SK-N-SH (cell line): ENCODE measurements at regions not wholly inside any gene's neighbourhood (a gene's known extent, or its start where the extent isn't known, plus 50 kb on each side); places are given as distances from the start of the nearest gene placed in this dataset.
"Not testable (repeated sequence)": the region's sequence is repeated elsewhere in the genome, so short reads cannot be mapped to it uniquely, and the experiment has no call there.

Experiments
- CTCF ChIA-PET: fragments of 300-600, 350-600 bp; formaldehyde crosslinking; extraction: SDS; loops from one replicate; lab custom pipeline; 2021; lab: Yijun Ruan, JAX
- POLR2A ChIA-PET: fragments of 350-600 bp; sonication (Branson Sonifier 250); formaldehyde crosslinking; extraction: SDS; loops from one replicate; lab custom pipeline; 2020; ENCODE audit warnings: antibody characterized with exemption, inconsistent platforms; lab: Yijun Ruan, JAX
- DNase-seq: peaks from one replicate; pipeline ENCODE4 v3.0.0; 2012
- H2AFZ ChIP-seq: fragments of 200-600 bp; sonication (generic); 2 replicates; pipeline ENCODE4 v1.8.1; 2016; ENCODE audit warnings: antibody characterized with exemption, mild to moderate bottlenecking, low read depth
- H3F3A ChIP-seq: fragments of 200-600 bp; sonication (generic); replicated peaks from 2 replicates; pipeline ENCODE3; 2016; ENCODE audit warnings: antibody characterized with exemption, mild to moderate bottlenecking; ENCODE audit not compliant: insufficient read depth
- H3K27ac ChIP-seq, 2 experiments: fragments of 200-500 bp in 1 of 2; fragments of 200-600 bp in 1 of 2; sonication (Bioruptor generic) in 1 of 2; sonication (generic), shearing (Covaris generic) in 1 of 2; 2 replicates each; pipeline versions ENCODE4 v1.5.1 to v1.6.1; 2014 to 2016; ENCODE audit warnings: low read depth in 2 of 2, inconsistent platforms in 1 of 2, low read length in 1 of 2, mild to moderate bottlenecking in 1 of 2, mixed read lengths in 1 of 2
- H3K27me3 ChIP-seq: fragments of 200-600 bp; sonication (generic), shearing (Covaris generic); 2 replicates; pipeline ENCODE4 v1.6.1; 2016; ENCODE audit warnings: mixed run types; ENCODE audit not compliant: insufficient read depth
- H3K36me3 ChIP-seq, 2 experiments: fragments of 200-500 bp in 1 of 2; fragments of 200-600 bp in 1 of 2; sonication (Bioruptor generic) in 1 of 2; sonication (generic) in 1 of 2; replicated peaks in 1 of 2; 2 replicates each; pipeline versions ENCODE3 to v1.5.1; 2014 to 2016; ENCODE audit warnings: low read length in 1 of 2, mild to moderate bottlenecking in 1 of 2; ENCODE audit not compliant: insufficient read depth in 2 of 2, control insufficient read depth in 1 of 2
- H3K4me1 ChIP-seq, 2 experiments: fragments of 200-500 bp in 1 of 2; fragments of 200-600 bp in 1 of 2; sonication (Bioruptor generic) in 1 of 2; sonication (generic), shearing (Covaris generic) in 1 of 2; 2 replicates each; pipeline versions ENCODE4 v1.5.1 to v1.6.1; 2014 to 2016; ENCODE audit warnings: low read depth in 1 of 2, low read length in 1 of 2, mixed run types in 1 of 2; ENCODE audit not compliant: insufficient read depth in 2 of 2, control insufficient read depth in 1 of 2
- H3K4me2 ChIP-seq: fragments of 200-600 bp; sonication (generic), shearing (Covaris generic); 2 replicates; pipeline ENCODE4 v1.6.1; 2017; ENCODE audit warnings: mixed run types
- H3K4me3 ChIP-seq, 2 experiments: fragments of 200-500 bp in 1 of 2; fragments of 200-600 bp in 1 of 2; sonication (Bioruptor generic) in 1 of 2; sonication (generic), shearing (Covaris generic) in 1 of 2; 2 replicates each; pipeline versions ENCODE4 v1.5.1 to v1.8.1; 2014 to 2016; ENCODE audit warnings: low read depth in 2 of 2, inconsistent platforms in 1 of 2, low read length in 1 of 2, mild to moderate bottlenecking in 1 of 2, mixed read lengths in 1 of 2, moderate library complexity in 1 of 2
- H3K79me2 ChIP-seq: fragments of 200-600 bp; sonication (generic); 2 replicates; pipeline ENCODE4 v1.8.1; 2017; ENCODE audit warnings: mild to moderate bottlenecking; ENCODE audit not compliant: insufficient read depth
- H3K9ac ChIP-seq: fragments of 200-600 bp; sonication (generic); 2 replicates; pipeline ENCODE4 v1.6.1; 2017; ENCODE audit warnings: mixed run types
- H3K9me2 ChIP-seq: fragments of 200-600 bp; sonication (generic); 2 replicates; pipeline ENCODE4 v1.6.1; 2017; ENCODE audit warnings: mixed run types
- H3K9me3 ChIP-seq: fragments of 200-600 bp; sonication (generic); 2 replicates; pipeline ENCODE4 v1.6.1; 2017; ENCODE audit warnings: mixed run types, mild to moderate bottlenecking, moderate library complexity
- H4K20me1 ChIP-seq: fragments of 200-600 bp; sonication (generic); 2 replicates; pipeline ENCODE4 v1.6.1; 2017; ENCODE audit warnings: mild to moderate bottlenecking, mixed run types; ENCODE audit not compliant: insufficient read depth
- CHD2 ChIP-seq: fragments of 150-350 bp; IDR thresholded peaks from 2 replicates; pipeline ENCODE4 v1.6.1; 2018; ENCODE audit warnings: low read length; ENCODE audit not compliant: partially characterized antibody
- EP300 ChIP-seq, 2 experiments: IDR thresholded peaks; 2 replicates each; pipeline versions ENCODE4 v1.4.0 to v1.6.1; 2012; ENCODE audit warnings: borderline replicate concordance in 1 of 2, low read depth in 1 of 2, low read length in 1 of 2
- EZH2phosphoT487 ChIP-seq: fragments of 200-600 bp; sonication (generic); IDR thresholded peaks from 2 replicates; pipeline ENCODE4 v1.6.1; 2017; ENCODE audit warnings: low read depth, mixed run types, mild to moderate bottlenecking, antibody characterized with exemption, moderate library complexity, borderline replicate concordance
- FOSL2 ChIP-seq: IDR thresholded peaks from 2 replicates; pipeline ENCODE4 v1.4.0; 2012; ENCODE audit warnings: low read depth, mild to moderate bottlenecking, moderate library complexity, borderline replicate concordance
- JUND ChIP-seq: IDR thresholded peaks from 2 replicates; pipeline ENCODE4 v1.4.0; 2012
- MEF2A ChIP-seq: IDR thresholded peaks from 2 replicates; pipeline ENCODE4 v1.4.0; 2012; ENCODE audit warnings: low read depth, borderline replicate concordance
- MXI1 ChIP-seq: IDR thresholded peaks from 2 replicates; pipeline ENCODE4 v1.6.1; 2012; ENCODE audit warnings: mild to moderate bottlenecking, low read depth, low read length, improper control_type of control experiment
- NFIC ChIP-seq: IDR thresholded peaks from 2 replicates; pipeline ENCODE4 v1.4.0; 2012; ENCODE audit warnings: borderline replicate concordance
- RAD21 ChIP-seq: IDR thresholded peaks from 2 replicates; pipeline ENCODE4 v1.6.1; 2012; ENCODE audit warnings: mild to moderate bottlenecking, low read length
- RCOR1 ChIP-seq: fragments of 150-350 bp; IDR thresholded peaks from 2 replicates; pipeline ENCODE4 v1.6.1; 2017; ENCODE audit warnings: antibody characterized with exemption, low read length
- RXRA ChIP-seq: IDR thresholded peaks from 2 replicates; pipeline ENCODE4 v1.4.0; 2012; ENCODE audit warnings: low read depth, mild to moderate bottlenecking, borderline replicate concordance
- TAF1 ChIP-seq: IDR thresholded peaks from 2 replicates; pipeline ENCODE4 v1.6.1; 2012; ENCODE audit warnings: low read depth, mild to moderate bottlenecking, low read length, moderate library complexity, borderline replicate concordance
- WGBS: methylation state at CpG from one replicate; pipeline ENCODE4 v1.1.6; 2017; ENCODE audit warnings: low lambda C conversion rate; 5-methylcytosine and 5-hydroxymethylcytosine counted together
- TF ChIP-seq, protein P1 (sequence below): IDR thresholded peaks from 2 replicates; pipeline ENCODE4 v1.4.0; 2012; ENCODE audit warnings: low read depth, borderline replicate concordance
- TF ChIP-seq, protein P2 (sequence below): fragments of 150-350 bp; IDR thresholded peaks from 2 replicates; pipeline ENCODE4 v1.6.1; 2016; ENCODE audit warnings: mild to moderate bottlenecking, low read depth, low read length
- TF ChIP-seq, protein P3 (sequence below): IDR thresholded peaks from 2 replicates; pipeline ENCODE4; 2012
- TF ChIP-seq, protein P4 (sequence below): IDR thresholded peaks from 2 replicates; pipeline ENCODE4 v1.6.1; 2012; ENCODE audit warnings: mild to moderate bottlenecking, low read depth, low read length, moderate library complexity

DNA sequence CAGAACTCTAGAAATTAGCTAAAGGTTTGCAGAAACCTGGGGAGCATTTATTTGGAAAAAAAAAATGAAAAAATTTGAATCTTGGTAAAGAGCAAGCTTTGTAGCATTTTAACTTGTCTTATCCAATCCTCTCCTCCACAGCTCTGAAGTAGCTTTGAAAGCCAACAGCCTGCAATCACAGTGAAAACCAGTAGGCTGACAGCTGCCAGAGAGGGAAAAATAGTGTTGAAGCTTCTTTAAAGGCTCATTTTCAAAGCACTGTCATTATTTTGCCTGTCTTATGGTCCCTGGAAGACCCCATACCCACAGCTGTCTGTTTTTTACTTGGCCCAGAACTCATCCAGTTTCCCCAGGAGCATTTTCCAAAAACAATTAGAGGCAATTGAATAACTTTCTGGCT, 230.8 kb upstream of the EDNRA start:
- Histone ChIP-seq H3K9me3 (0 out of 2 replicates have a peak, but pooled peaks cover 4% of the 10 kb centered on the region), H3K9me2 (no peaks in the 10 kb centered on the region), H2AFZ (no peak overlapping the region), H3K36me3 (peaks cover 0 to 3% of the 10 kb centered on the region in 2 experiments), H3F3A (no peaks in the 10 kb centered on the region), H3K4me3 (no peak overlapping the region), H3K4me1 (no peaks in the 10 kb centered on the region), H3K27ac (no peak overlapping the region)
- TF ChIP-seq TAF1 (no peak), MXI1 (no peak), CHD2 (no peak), RXRA (no peak), EP300 (IDR thresholded peaks at IDR 0.05; ENCODE audit: borderline replicate concordance in 1 of 2, low read depth in 1 of 2, low read length in 1 of 2) (no peak), FOSL2 (no peak), RCOR1 (no peak), RAD21 (no peak), JUND (no peak), EZH2phosphoT487 (no peak), NFIC (no peak), MEF2A (no peak)
- TF ChIP-seq, protein P1, sequence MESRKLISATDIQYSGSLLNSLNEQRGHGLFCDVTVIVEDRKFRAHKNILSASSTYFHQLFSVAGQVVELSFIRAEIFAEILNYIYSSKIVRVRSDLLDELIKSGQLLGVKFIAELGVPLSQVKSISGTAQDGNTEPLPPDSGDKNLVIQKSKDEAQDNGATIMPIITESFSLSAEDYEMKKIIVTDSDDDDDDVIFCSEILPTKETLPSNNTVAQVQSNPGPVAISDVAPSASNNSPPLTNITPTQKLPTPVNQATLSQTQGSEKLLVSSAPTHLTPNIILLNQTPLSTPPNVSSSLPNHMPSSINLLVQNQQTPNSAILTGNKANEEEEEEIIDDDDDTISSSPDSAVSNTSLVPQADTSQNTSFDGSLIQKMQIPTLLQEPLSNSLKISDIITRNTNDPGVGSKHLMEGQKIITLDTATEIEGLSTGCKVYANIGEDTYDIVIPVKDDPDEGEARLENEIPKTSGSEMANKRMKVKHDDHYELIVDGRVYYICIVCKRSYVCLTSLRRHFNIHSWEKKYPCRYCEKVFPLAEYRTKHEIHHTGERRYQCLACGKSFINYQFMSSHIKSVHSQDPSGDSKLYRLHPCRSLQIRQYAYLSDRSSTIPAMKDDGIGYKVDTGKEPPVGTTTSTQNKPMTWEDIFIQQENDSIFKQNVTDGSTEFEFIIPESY: no peak
- TF ChIP-seq, protein P2, sequence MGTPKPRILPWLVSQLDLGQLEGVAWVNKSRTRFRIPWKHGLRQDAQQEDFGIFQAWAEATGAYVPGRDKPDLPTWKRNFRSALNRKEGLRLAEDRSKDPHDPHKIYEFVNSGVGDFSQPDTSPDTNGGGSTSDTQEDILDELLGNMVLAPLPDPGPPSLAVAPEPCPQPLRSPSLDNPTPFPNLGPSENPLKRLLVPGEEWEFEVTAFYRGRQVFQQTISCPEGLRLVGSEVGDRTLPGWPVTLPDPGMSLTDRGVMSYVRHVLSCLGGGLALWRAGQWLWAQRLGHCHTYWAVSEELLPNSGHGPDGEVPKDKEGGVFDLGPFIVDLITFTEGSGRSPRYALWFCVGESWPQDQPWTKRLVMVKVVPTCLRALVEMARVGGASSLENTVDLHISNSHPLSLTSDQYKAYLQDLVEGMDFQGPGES: no peak
- TF ChIP-seq, protein P3, sequence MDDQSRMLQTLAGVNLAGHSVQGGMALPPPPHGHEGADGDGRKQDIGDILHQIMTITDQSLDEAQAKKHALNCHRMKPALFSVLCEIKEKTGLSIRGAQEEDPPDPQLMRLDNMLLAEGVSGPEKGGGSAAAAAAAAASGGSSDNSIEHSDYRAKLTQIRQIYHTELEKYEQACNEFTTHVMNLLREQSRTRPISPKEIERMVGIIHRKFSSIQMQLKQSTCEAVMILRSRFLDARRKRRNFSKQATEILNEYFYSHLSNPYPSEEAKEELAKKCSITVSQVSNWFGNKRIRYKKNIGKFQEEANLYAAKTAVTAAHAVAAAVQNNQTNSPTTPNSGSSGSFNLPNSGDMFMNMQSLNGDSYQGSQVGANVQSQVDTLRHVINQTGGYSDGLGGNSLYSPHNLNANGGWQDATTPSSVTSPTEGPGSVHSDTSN: no peak
- TF ChIP-seq, protein P4, sequence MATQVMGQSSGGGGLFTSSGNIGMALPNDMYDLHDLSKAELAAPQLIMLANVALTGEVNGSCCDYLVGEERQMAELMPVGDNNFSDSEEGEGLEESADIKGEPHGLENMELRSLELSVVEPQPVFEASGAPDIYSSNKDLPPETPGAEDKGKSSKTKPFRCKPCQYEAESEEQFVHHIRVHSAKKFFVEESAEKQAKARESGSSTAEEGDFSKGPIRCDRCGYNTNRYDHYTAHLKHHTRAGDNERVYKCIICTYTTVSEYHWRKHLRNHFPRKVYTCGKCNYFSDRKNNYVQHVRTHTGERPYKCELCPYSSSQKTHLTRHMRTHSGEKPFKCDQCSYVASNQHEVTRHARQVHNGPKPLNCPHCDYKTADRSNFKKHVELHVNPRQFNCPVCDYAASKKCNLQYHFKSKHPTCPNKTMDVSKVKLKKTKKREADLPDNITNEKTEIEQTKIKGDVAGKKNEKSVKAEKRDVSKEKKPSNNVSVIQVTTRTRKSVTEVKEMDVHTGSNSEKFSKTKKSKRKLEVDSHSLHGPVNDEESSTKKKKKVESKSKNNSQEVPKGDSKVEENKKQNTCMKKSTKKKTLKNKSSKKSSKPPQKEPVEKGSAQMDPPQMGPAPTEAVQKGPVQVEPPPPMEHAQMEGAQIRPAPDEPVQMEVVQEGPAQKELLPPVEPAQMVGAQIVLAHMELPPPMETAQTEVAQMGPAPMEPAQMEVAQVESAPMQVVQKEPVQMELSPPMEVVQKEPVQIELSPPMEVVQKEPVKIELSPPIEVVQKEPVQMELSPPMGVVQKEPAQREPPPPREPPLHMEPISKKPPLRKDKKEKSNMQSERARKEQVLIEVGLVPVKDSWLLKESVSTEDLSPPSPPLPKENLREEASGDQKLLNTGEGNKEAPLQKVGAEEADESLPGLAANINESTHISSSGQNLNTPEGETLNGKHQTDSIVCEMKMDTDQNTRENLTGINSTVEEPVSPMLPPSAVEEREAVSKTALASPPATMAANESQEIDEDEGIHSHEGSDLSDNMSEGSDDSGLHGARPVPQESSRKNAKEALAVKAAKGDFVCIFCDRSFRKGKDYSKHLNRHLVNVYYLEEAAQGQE: no peak
- TF ChIP-seq, all 33 proteins: peak for 0
- Histone ChIP-seq H4K20me1 (no peaks in the 10 kb centered on the region), H3K4me2 (no peak overlapping the region), H3K27me3 (no peaks in the 10 kb centered on the region), H3K79me2 (no peaks in the 10 kb centered on the region), H3K9ac (no peak overlapping the region)
- no peak for DNase-seq
- ChIA-PET CTCF (interaction anchor here (0.7 to 0.8 kb wide), 2 partner anchors 269 to 341 kb away, joined by 3 to 5 read pairs; no protein-coding TSS in a partner anchor), POLR2A (no interaction called here)

DNA sequence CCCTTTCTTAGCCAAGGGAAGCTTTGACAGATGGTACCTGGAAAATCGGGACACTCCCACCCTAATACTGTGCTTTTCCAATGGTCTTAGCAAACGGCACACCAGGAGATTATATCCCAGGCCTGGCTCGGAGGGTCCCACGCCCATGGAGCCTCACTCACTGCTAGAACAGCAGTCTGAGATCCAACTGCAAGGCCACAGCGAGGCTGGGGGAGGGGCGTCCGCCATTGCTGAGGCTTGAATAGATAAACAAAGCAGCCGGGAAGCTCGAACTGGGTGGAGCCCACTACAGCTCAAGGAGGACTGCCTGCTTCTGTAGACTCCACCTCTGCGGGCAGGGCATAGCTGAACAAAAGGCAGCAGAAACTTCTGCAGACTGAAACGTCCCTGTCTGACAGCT, 225.6 kb upstream of the EDNRA start:
- H3F3A ChIP-seq, H4K20me1 ChIP-seq, H3K4me1 ChIP-seq, DNase-seq, H2AFZ ChIP-seq, H3K79me2 ChIP-seq, H3K36me3 ChIP-seq, H3K27ac ChIP-seq, POLR2A ChIA-PET, H3K9ac ChIP-seq, H3K9me3 ChIP-seq, H3K27me3 ChIP-seq, H3K4me3 ChIP-seq, CTCF ChIA-PET, H3K9me2 ChIP-seq, H3K4me2 ChIP-seq: not testable (repeated sequence)
- WGBS: 48% methylated on average over 6 of the region's 11 CpGs

DNA sequence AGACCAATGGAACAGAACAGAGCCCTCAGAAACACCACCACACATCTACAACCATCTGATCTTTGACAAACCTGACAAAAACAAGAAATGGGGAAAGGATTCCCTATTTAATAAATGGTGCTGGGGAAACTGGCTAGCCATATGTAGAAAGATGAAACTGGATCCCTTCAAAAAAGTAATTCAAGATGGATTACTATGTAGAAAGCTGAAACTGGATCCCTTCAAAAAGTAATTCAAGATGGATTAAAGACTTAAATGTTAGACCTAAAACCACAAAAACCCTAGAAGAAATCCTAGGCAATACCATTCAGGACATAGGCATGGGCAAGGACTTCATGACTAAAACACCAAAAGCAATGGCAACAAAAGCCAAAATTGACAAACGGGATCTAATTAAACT, 221.6 kb upstream of the EDNRA start:
- H3K9me3 ChIP-seq, H3K36me3 ChIP-seq, CTCF ChIA-PET, H4K20me1 ChIP-seq, H3F3A ChIP-seq, H3K9ac ChIP-seq, H3K4me2 ChIP-seq, H3K27me3 ChIP-seq, H2AFZ ChIP-seq, POLR2A ChIA-PET, H3K4me3 ChIP-seq, DNase-seq, H3K4me1 ChIP-seq, H3K79me2 ChIP-seq, H3K9me2 ChIP-seq, H3K27ac ChIP-seq: not testable (repeated sequence)
- 35% methylated on average over 1 of the region's 1 CpG for WGBS
